Tongue (tissue), 1 donor: ENCODE measurements at regions not wholly inside any gene's neighbourhood (a gene's known extent, or its start where the extent isn't known, plus 50 kb on each side); places are given as distances from the start of the nearest gene placed in this dataset.

Source experiments
- DNase-seq: peaks from one replicate; pipeline ENCODE4 v3.0.0-alpha.2; 2015

DNA sequence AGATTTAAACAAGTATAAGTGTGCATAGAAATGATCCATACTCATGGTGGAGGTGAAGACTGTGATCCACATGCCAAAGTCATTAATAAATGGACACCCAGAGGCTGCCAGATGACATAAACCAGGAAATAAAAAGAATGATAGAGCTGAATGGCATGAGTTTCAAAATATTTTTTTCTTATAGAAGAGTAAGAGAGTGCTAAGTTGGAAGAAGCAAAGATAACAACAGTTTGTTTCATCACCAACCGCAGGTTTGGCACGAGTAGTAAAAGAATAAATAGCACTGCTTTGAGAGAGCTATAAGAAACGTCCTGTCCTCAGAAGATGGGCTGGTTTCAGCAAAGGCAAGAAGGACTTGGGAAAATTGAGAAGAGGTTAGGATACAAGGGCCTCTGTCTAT lies 246.9 kb downstream of the UBE3D start:
- DNase-seq: no peak

GRCh38 chr6:82823361-82823760 lies 242.3 kb downstream of the UBE3D start:
- no peak for DNase-seq

DNA sequence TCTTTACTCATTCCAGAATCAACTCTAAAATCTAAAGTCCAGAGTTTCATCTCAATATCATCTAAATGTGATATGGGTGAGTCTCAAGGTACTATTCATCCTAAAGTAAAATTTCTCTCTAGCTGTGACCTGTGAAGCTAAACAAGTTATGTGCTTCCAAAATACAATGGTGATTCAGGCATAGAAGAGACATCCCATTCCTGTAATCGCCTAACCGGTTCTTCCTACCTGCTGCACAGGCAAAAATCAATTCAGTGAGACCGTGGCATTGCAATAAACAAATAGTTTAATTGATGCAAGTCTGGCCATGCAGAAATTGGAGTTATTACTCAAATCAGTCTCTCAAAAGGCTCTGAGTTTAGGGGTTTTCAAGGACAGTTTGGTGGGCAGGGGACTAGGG lies 232.8 kb downstream of the UBE3D start:
- DNase-seq: no peak

GRCh38 chr6:82833481-82833880 lies 232.2 kb downstream of the UBE3D start:
- no peak for DNase-seq

GRCh38 chr6:82836022-82836575 lies 229.5 kb downstream of the UBE3D start:
- no peak for DNase-seq

DNA sequence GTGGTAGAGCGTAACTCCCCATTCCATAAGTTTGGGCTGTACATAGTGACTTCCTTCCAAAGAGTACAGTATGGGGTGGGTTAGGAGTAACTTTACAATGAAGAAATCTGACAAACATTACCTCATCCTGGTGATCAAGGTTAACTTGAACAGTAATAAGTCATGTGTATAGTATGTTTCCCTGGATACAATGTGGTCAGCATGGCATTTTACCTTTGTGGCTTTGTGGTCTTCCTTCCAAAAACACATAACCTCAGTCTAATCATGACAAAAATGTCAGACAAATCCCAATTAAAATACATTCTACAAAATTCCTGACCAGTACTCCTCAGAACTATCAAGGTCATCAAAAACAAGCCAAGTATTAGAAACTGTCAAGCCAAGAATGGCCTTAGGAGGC lies 225.1 kb downstream of the UBE3D start:
- no peak for DNase-seq

DNA sequence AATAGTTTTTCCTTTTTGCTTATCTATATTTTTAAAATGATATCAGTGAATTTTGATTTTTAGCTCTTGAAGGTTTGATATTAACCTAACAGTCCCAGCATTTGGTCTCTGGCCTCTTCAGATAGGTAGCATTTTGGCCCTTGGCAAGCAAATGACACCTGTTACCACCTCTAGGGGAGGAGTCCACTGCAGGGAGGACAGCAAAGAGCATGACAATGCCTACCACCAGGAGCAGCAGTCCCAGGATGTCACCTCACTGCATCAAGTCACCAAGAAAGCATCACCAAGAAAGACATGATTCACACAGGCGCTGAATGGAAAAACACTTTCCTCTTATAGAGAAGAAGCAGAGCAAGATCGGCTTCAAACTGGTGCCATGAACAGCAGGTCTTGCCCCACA lies 224.3 kb downstream of the UBE3D start:
- DNase-seq: no peak
